Raji (cell line): ENCODE measurements at regions not wholly inside any gene's neighbourhood (a gene's known extent, or its start where the extent isn't known, plus 50 kb on each side); places are given as distances from the start of the nearest gene placed in this dataset.

Source experiments
- POLR2A ChIP-seq: IDR thresholded peaks from 2 replicates; pipeline ENCODE4 v1.6.1; 2011; ENCODE audit warnings: low read depth, low read length, control low read depth; ENCODE audit not compliant: insufficient read depth

DNA sequence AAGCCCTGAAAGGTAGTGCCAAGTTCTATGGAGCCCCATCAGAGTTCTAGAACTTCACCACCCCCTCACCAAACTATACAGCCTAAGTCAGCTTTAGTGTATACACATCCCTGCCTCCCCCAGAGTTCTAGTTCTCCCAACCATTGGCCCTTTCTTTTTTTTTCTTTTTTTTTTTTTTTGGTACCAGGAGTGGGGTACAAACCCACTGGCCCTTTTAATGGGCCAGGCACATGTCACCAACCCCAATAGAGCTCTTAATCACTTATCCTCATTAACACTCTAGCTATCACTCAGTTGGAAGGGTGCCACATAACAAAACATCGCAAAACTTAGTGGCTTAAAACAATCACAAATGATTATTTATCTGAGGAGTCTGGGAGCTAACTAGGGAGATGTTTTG lies 588.6 kb downstream of the BCOR start:
- no peak for TF ChIP-seq POLR2A

DNA sequence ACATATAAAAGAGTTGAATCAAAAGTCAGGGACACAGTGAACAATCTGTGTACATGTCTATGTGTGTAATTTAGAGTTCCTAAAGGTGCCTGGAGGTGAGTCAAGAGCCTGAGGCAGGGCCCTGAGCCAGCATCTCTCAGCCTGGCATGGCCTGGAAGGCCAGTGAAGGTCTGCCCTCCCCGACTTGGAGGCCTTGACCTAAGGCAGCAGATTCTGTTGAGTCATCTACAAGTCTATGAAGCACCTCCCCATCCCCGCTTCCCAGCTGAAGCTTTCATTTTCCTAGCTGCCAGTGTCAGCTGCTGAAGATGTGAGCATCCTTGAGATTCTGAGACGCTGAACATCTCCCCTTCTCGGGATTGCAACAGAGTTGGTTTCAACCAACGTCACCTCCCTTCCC lies 583.9 kb downstream of the BCOR start:
- TF ChIP-seq POLR2A = no peak

DNA sequence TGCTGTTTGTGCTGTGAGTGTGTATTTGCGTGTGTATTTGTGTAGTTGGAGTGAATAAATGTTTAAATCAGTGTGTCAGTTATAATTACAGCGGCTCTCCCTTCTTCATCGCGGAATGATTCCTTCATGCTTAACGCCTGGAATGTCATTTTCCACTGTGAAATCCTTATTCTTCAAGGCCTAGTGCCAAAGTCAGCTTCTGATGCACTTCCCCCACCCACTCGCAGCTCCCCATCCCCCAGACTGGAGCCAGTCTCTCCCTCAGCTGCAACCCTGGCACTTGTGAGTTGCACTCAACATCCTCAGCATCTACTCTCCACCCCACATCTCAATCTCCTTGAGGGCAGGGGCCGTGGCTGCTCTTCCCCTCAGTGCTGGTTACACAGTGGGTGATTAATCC lies 583.0 kb downstream of the BCOR start:
- TF ChIP-seq POLR2A = no peak

DNA sequence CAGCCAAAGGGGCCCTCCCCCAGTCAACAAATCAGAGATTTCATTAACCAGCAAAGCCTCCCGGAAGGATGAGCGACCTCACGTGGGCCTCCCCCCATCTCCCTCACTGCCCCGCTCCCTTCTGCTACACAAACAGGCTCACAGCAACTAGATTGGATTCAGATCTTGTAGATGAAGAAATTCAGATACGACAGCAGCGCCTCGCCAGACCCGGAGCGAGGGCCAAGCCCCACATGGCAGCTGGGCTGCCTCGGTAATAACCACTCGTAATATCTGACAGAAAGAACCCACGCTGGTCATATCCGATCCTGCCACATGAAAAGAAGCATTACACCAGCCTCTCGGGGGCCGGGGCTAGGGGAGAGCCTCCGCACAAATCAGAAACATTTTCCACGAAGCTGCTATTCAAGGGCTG lies 581.3 kb downstream of the BCOR start:
- no peak for TF ChIP-seq POLR2A

DNA sequence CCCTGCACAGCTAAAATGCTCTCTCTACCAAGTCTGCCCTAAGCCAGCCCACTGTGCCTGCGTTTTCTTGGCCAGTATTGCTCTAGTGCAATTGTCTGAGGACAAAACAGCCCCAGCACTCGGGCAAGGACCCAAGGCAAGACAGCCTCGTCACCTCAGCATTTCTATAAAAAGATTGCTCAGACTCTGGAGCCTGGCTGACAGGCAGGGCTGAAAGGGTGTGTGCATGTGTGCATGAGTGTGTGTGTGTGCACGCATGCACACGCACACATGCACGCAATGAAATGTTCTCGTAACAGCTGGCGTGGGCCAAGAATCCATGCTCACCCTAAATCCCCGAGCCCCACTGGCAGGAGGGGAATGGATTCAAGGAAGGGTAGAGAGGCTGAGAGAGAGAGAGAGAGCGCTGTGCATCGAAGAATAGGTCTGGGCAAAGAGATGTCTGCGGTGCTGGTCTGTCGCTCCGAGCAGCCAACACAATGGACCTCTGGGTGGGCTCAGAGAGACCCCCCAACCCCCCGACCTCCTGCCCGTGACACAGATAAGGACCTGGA lies 579.2 kb downstream of the BCOR start:
- TF ChIP-seq POLR2A = no peak

DNA sequence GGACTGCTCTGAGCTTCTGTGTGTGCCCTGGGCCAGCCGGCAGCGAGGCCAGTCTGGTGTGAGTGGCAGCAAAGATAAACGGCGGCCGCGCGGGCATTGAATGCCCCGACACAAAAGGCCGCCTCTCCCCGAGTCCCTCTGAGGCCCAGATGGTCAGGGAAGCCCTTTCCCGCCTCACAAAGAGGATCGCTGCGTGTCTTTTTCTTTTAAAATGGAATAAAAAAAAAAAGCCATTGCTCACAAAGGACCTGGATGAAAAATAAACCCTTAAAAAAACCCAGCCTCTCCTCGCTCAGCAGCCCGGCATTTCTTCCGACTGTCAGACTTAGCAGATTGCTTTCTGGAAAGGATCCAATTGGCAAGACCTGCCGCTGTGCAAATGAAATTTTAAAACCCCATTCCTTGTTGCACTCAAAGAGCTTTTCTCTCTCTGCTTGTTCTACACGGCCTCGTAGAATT lies 578.7 kb downstream of the BCOR start:
- TF ChIP-seq POLR2A = no peak

DNA sequence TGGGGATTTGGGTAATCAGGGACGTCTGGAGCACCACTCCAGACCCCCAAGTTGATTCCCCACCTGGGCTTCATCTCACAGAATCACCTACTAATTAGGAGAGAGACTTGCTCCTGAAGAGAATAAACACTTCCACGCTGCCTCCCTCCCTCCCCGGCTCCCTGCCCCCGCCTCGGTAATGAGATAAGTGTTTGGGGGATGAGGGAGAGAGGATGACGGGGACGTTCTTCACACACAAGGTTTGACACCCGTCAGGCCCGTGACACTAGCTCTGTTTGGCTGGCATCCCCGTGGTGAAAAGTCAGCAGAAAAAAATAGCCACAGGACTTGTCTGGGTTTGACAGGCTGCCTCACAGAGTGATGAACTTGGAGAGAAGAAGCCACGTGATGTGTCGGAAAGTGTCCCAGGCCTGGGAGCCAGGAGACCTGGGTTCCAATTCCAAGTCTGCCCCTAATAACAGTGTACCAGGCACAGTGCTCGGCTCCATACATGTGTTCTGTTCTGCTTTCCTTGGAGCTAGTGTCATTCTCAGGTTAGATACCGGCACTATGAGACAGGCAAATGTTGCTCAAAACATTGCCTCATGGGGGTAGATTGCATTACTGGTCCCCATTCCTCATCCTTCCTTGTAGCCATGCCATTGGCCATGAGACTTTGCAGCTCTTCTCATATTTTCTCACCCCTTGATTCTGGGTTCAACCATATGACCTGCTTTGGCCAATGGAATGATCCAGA lies 578.0 kb downstream of the BCOR start:
- no peak for TF ChIP-seq POLR2A

DNA sequence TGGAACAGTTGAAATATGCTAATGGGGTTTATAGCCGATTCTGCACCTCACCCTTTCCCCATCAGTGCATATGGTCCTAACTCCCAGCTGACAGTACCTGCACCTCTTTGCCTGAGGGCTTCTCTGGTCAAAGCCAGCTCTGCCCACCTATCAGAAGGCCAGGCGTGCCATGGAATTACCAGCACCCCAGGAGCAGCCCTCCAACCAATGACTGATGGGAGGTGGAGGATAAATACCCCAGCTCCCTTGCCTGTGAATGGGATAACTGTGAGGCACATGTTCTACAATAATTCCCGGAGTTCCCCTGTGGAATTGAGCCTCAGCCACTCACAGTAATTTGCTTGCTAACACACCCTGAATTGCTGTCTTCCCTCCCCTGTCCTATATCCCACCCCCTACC lies 572.0 kb downstream of the BCOR start:
- no peak for TF ChIP-seq POLR2A

DNA sequence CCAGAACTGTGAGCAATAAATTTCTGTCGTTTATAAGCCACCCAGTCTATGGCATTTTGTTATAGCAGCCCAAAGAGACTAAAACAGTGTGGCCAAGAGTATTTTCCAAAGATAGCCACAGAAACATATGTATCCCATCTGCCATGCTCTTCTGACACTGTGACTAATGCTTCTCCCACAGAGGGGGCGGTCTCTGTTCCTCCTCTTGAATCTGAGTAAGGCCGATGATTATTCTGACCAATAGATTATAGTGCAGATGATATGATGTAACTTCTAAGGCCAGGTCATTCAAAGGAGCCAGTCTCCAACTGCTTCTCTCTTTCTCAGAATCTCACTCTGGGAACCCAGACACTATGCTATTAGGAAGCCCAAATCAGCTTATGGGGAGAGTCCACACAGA lies 570.7 kb downstream of the BCOR start:
- TF ChIP-seq POLR2A = no peak

DNA sequence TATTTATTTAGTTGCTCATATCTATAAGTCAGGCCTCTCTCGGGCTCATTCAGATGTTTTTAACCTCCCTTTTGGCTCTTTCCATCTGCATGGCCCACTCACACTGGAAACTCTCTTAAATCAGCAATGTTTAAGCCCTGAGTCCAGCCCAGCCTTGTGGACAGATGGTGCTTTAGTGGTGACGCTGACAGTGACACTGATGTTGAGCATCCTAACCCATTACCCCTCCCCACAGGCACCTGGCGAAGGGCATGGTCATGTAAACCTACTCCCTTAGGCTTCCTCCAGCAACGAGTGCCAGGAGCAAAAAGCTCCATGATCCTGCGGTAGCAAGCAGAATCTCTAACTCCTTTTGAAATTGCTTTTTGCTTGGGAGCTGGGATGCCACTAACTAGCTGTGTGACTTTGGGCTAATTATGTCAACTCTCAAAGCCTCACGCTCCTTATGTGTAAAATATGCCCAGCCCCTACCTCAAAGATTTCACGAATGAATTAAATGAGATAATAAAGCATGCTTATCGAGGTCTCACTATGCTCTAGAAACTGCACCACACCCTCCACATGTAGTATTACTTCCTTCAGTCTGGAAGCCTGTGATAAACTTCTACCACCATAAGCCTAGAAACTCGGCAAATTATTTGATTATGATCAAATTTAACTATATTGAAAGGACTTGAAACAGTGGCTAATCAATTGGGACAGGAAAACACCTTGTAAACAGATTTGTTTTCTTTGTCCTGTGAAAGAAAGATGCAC lies 569.4 kb downstream of the BCOR start:
- no peak for TF ChIP-seq POLR2A

DNA sequence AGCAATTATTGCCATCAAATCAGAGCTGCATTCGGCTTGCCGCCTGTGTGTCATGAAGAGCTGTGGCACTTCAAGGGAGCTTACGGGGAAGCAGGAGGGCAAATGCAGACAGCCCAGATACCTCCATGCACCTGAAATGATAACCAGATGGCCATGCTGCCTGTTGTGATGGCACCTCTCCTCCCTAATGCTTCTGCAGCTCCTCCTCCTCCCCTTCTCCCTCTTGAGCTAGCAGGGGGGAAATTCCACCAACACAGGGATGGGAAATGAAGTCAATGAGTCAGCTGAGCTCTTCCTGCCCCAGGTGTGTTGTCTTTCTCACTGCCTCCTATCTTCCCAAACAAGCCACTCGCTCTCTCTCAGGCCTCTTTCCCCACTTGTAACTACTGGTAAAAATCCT lies 565.0 kb downstream of the BCOR start:
- TF ChIP-seq POLR2A = no peak

DNA sequence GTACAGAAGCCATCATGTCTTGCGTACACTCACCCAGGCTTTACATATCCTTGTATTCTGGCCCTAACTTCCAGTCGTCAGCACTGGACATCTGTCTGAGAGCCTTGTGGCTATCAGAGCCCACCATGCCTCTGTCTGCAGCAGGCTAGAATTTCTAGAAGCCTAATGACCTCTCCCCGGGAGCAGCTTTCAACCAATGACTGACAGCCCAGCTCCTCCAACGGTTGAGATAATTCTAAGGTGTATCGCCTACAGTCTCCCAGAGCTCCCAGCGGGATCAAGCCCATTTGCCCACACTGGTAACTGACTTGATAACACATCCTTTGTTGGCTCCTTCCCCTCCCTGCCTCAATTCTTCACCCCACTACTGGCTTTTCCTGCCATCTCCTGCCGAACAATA lies 562.8 kb downstream of the BCOR start:
- no peak for TF ChIP-seq POLR2A

DNA sequence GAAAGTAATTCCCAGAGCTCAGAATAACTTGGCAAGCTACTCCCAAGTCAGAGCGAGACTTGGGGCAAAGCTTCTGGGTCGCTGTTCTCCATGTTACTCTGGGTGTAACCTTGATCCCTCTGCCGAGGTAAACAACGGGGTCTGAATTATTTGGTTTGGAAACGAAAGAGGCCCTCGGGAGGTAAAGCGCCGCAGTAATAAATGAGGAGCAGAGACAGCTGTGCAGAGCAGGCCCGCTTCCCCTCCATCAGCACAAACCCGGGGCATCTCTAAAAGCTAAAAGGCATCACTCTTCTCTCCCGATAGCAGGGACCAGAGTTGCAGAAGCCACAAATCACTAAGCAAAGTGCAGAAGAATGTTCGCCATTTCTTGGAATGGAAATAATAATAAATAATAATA lies 561.5 kb downstream of the BCOR start:
- no peak for TF ChIP-seq POLR2A

DNA sequence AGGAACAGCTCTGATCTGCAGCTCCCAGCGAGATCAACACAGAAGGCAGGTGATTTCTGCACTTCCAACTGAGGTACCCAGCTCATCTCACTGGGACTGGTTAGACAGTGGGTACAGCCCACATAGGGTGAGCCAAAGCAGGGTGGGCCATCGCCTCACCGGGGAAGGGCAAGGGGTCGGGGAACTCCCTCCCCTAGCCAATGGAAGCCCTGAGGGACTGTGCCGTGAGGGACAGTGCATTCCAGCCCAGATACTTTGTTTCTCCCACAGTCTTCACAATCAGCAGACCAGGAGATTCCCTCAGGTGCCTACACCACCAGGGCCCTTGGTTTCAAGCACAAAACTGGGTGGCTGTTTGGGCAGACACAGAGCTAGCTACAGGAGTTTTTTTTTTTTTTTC lies 555.9 kb downstream of the BCOR start:
- TF ChIP-seq POLR2A = no peak

DNA sequence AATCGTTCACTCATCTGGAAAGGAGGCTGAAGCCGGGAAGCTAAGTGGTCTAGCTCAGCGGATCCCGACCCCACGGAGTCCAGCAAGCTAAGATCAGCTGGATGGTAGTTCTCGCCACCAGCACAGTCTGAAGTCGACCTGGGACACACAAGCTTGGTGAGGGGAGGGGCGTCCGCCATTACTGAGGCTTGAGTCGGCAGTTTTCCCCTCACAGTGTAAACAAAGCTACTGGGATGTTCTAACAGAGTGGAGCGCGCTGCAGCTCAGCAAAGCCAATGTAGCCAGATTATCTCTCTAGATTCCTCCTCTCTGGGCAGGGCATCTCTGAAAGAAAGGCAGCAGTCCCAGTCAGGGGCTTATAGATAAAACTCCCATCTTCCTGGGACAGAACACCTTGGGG lies 555.4 kb downstream of the BCOR start:
- no peak for TF ChIP-seq POLR2A

DNA sequence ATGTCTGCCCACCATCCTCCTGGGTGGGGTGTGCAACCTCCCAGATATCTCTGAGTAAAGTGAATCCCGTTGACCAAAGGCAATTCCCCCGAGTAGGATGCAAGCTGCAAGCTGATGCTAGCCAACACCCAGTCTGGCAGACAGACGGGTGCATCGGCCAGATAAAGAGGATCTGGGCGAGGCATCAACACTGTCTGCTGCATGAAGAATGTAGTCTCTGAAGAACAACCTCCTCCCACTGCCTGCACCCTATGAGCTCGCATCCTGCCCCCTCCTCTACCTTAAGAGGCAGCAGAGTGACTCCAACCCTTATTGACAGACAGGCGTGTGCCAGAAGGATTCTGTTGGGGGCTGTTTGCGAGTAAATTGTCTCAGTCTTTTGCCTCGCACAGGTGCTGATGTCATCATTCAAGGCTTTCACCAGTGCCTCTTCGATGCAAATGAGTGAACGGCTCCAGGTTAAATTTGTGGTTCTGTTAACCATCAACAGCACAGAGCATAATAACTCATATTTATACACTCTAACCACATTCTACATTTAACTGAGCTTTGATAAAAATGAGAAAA lies 546.9 kb downstream of the BCOR start:
- TF ChIP-seq POLR2A = no peak
